Keratinocyte (primary cell): ENCODE measurements at regions not wholly inside any gene's neighbourhood (a gene's known extent, or its start where the extent isn't known, plus 50 kb on each side); places are given as distances from the start of the nearest gene placed in this dataset.
A peak's percentile ranks its signal among the peaks of the same experiment; 100 is the strongest.

Experiments
- DNase-seq: peaks from one replicate; pipeline ENCODE4 v3.0.0-alpha.2; 2011; ENCODE audit warnings: low read depth, missing footprints, low spot score
- FAIRE-seq: peaks from 2 replicates; lab custom pipeline; 2011; peaks lifted over from hg19 to GRCh38; lab: Jason Lieb, UNC
- H2AFZ ChIP-seq: 2 replicates; pipeline ENCODE4 v1.6.0; 2012; ENCODE audit warnings: low read length, control low read depth, inconsistent platforms; ENCODE audit not compliant: control insufficient read depth
- H3K27ac ChIP-seq: 2 replicates; pipeline ENCODE4 v1.5.1; 2011; ENCODE audit warnings: low read length; ENCODE audit not compliant: control insufficient read depth, insufficient read depth
- H3K27me3 ChIP-seq: 3 replicates; pipeline ENCODE4 v1.6.0; 2011; ENCODE audit warnings: low read length; ENCODE audit not compliant: control insufficient read depth, insufficient read depth; ENCODE audit errors: extremely low read depth
- H3K36me3 ChIP-seq, 2 experiments: 2 replicates in 1 of 2; 3 replicates in 1 of 2; pipeline ENCODE4 v1.5.1; 2011; ENCODE audit warnings: low read length in 2 of 2, mild to moderate bottlenecking in 1 of 2; ENCODE audit not compliant: control insufficient read depth in 2 of 2, insufficient read depth in 2 of 2; ENCODE audit errors: extremely low read depth in 1 of 2
- H3K4me1 ChIP-seq: 3 replicates; pipeline ENCODE4 v1.5.1; 2011; ENCODE audit warnings: low read length; ENCODE audit not compliant: control insufficient read depth, insufficient read depth; ENCODE audit errors: extremely low read depth
- H3K4me2 ChIP-seq: 3 replicates; pipeline ENCODE4 v1.6.0; 2011; ENCODE audit warnings: low read depth, low read length; ENCODE audit not compliant: control insufficient read depth, insufficient read depth; ENCODE audit errors: extremely low read depth
- H3K4me3 ChIP-seq, 3 experiments: fragments of 200-600 bp in 1 of 3; sonication (generic) in 1 of 3; 2 replicates in 2 of 3; 3 replicates in 1 of 3; pipeline ENCODE4 v1.5.1; 2011 to 2016; ENCODE audit warnings: low read length in 3 of 3, mild to moderate bottlenecking in 3 of 3, control low read depth in 2 of 3, inconsistent platforms in 1 of 3, low read depth in 1 of 3, mixed read lengths in 1 of 3, mixed run types in 1 of 3, moderate library complexity in 1 of 3; ENCODE audit not compliant: control insufficient read depth in 2 of 3, insufficient read depth in 2 of 3; ENCODE audit errors: extremely low read depth in 1 of 3
- H3K79me2 ChIP-seq: 2 replicates; pipeline ENCODE4 v1.6.0; 2012; ENCODE audit warnings: low read length; ENCODE audit not compliant: control insufficient read depth, insufficient read depth
- H3K9ac ChIP-seq: 3 replicates; pipeline ENCODE4 v1.6.0; 2011; ENCODE audit warnings: low read length; ENCODE audit not compliant: control insufficient read depth, insufficient read depth; ENCODE audit errors: extremely low read depth
- H3K9me1 ChIP-seq: 3 replicates; pipeline ENCODE4 v1.6.0; 2011; ENCODE audit warnings: low read length; ENCODE audit not compliant: control insufficient read depth, insufficient read depth; ENCODE audit errors: extremely low read depth
- H3K9me3 ChIP-seq: 2 replicates; pipeline ENCODE4 v1.5.1; 2012; ENCODE audit warnings: low read depth, low read length; ENCODE audit not compliant: control insufficient read depth
- H4K20me1 ChIP-seq: 3 replicates; pipeline ENCODE4 v1.6.0; 2011; ENCODE audit warnings: low read length; ENCODE audit not compliant: control insufficient read depth, insufficient read depth; ENCODE audit errors: extremely low read depth
- CTCF ChIP-seq, 3 experiments: IDR thresholded peaks in 1 of 3; conservative IDR thresholded peaks in 1 of 3; optimal IDR thresholded peaks in 1 of 3; 2 replicates in 2 of 3; 3 replicates in 1 of 3; pipeline versions ENCODE3 to v1.5.1; 2011; ENCODE audit warnings: low read length in 3 of 3, mild to moderate bottlenecking in 3 of 3, moderate library complexity in 2 of 3, control low read depth in 1 of 3, inconsistent platforms in 1 of 3; ENCODE audit not compliant: insufficient read depth in 2 of 3; ENCODE audit errors: extremely low read depth in 1 of 3
- EZH2 ChIP-seq: IDR thresholded peaks from one replicate; pipeline ENCODE4 v1.6.1; 2012; ENCODE audit warnings: inconsistent platforms, mild to moderate bottlenecking, low read length, moderate library complexity
- dilution Hi-C: fragments of 300-500 bp; cut with MboI; formaldehyde crosslinking; loops from one replicate; pipeline ENCODE4 v1.7.0; 2020; ENCODE audit warnings: low sequenced_read_pairs; ENCODE audit not compliant: extremely low pct_ligation_motif_present

GRCh38 chr6:28634761-28635546 lies 109.3 kb downstream of the GPX5 start:
- Histone ChIP-seq H3K9me3 (no peaks in the 10 kb centered on the region), H3K27ac (no peak overlapping the region), H4K20me1 (no peaks in the 10 kb centered on the region), H3K27me3 (peaks cover 46% of the 10 kb centered on the region), H3K4me1 (peaks cover 12% of the 10 kb centered on the region), H3K4me3 (peak overlapping the region; percentile 24 to 72 (median 53)), H3K36me3 (no peaks in the 10 kb centered on the region), H3K79me2 (no peaks in the 10 kb centered on the region), H2AFZ (peak overlapping the region; percentile 63), H3K4me2 (peak overlapping the region; percentile 87), H3K9me1 (no peaks in the 10 kb centered on the region), H3K9ac (no peak overlapping the region)
- TF ChIP-seq CTCF (optimal IDR thresholded peaks at IDR 0.05 in 1 of 3, IDR thresholded peaks at IDR 0.05 in 1 of 3, conservative IDR thresholded peaks at IDR 0.05 in 1 of 3; ENCODE audit: extremely low read depth in 1 of 3, insufficient read depth in 2 of 3, low read length in 3 of 3) (no peak), EZH2 (peak; percentile 86)
- no peak for FAIRE-seq
- dilution Hi-C loops: no loop called here
- no peak for DNase-seq

- dilution Hi-C loops: no loop called here
- peak overlapping the region; percentile 63 for H2AFZ ChIP-seq
- no peaks in the 10 kb centered on the region for H3K9me1 ChIP-seq
- no peaks in the 10 kb centered on the region for H3K79me2 ChIP-seq
- H3K9me3 ChIP-seq: no peaks in the 10 kb centered on the region
- H3K4me2 ChIP-seq: peak overlapping the region; percentile 87
- no peak for TF ChIP-seq EZH2
- no peak for TF ChIP-seq CTCF (optimal IDR thresholded peaks at IDR 0.05 in 1 of 3, IDR thresholded peaks at IDR 0.05 in 1 of 3, conservative IDR thresholded peaks at IDR 0.05 in 1 of 3; ENCODE audit: extremely low read depth in 1 of 3, insufficient read depth in 2 of 3, low read length in 3 of 3)
- no peak overlapping the region for H3K9ac ChIP-seq
- H3K27me3 ChIP-seq: peaks cover 46% of the 10 kb centered on the region
- H3K27ac ChIP-seq: no peak overlapping the region
- no peak for FAIRE-seq
- H3K4me1 ChIP-seq: peaks cover 12% of the 10 kb centered on the region
- H4K20me1 ChIP-seq: no peaks in the 10 kb centered on the region
- no peak for DNase-seq
- H3K4me3 ChIP-seq: peak overlapping the region; percentile 24 to 72 (median 53)
- H3K36me3 ChIP-seq: no peaks in the 10 kb centered on the region
These were observed 110.0 kb downstream of the GPX5 start for GRCh38 chr6:28635547-28636158.
